Lower lobe of right lung (tissue), 2 donors: ENCODE measurements at regions not wholly inside any gene's neighbourhood (a gene's known extent, or its start where the extent isn't known, plus 50 kb on each side); places are given as distances from the start of the nearest gene placed in this dataset.

Experiments
- ATAC-seq, 2 donors: fragments of 200-7000 bp; cut with Tn5 transposase; one replicate each; pipeline ENCODE4 v1.9.1; 2020 to 2022; ENCODE audit warnings: mild to moderate bottlenecking in 2 of 2, moderate library complexity in 2 of 2
- DNase-seq: peaks from one replicate; pipeline ENCODE4 v3.0.0-alpha.2; 2020
- H3K27ac ChIP-seq: fragments of 200-600 bp; one replicate; pipeline ENCODE4 v1.8.0; 2022
- H3K27me3 ChIP-seq: fragments of 200-600 bp; one replicate; pipeline ENCODE4 v1.8.0; 2022; ENCODE audit warnings: low read depth
- H3K36me3 ChIP-seq: fragments of 200-600 bp; one replicate; pipeline ENCODE4 v1.8.0; 2022; ENCODE audit warnings: mild to moderate bottlenecking
- H3K4me1 ChIP-seq: fragments of 200-600 bp; one replicate; pipeline ENCODE4 v1.8.0; 2022
- H3K4me3 ChIP-seq: fragments of 200-600 bp; one replicate; pipeline ENCODE4 v1.8.0; 2022; ENCODE audit warnings: mild to moderate bottlenecking
- H3K9me3 ChIP-seq: fragments of 200-600 bp; one replicate; pipeline ENCODE4 v1.8.0; 2022
- CTCF ChIP-seq: fragments of 200-600 bp; IDR thresholded peaks from one replicate; pipeline ENCODE4 v1.8.0; 2022; ENCODE audit warnings: antibody characterized with exemption, mild to moderate bottlenecking
- intact Hi-C: fragments of 100-400 bp; cut with DNase I; formaldehyde crosslinking; loops from one replicate; pipeline ENCODE4 v1.11.0; 2022
- donor health status: DM: no; HTN: yes; CAD: no; lungs with severe emphysema.

- intact Hi-C loops: no loop called here
- ATAC-seq: no peak
- no peak for DNase-seq
- Histone ChIP-seq H3K9me3 (peaks cover 13% of the 10 kb centered on the region), H3K36me3 (no peaks in the 10 kb centered on the region), H3K27ac (no peak overlapping the region), H3K27me3 (no peaks in the 10 kb centered on the region), H3K4me1 (no peaks in the 10 kb centered on the region), H3K4me3 (no peak overlapping the region)
- TF ChIP-seq CTCF: no peak
Observed at GRCh38 chr3:194738254-194739093, 52.8 kb downstream of the FAM43A start.

- intact Hi-C loops: no loop called here
- Histone ChIP-seq H3K27ac (no peak overlapping the region), H3K9me3 (peaks cover 13% of the 10 kb centered on the region), H3K4me3 (no peak overlapping the region), H3K36me3 (no peaks in the 10 kb centered on the region), H3K4me1 (peaks cover 2% of the 10 kb centered on the region), H3K27me3 (no peaks in the 10 kb centered on the region)
- no peak for ATAC-seq
- TF ChIP-seq CTCF: no peak
- DNase-seq: no peak
Observed at GRCh38 chr3:194739498-194740284, 54.0 kb downstream of the FAM43A start.

GRCh38 chr3:194740859-194741491 lies 55.3 kb downstream of the FAM43A start:
- H3K4me1 ChIP-seq: peaks cover 8% of the 10 kb centered on the region
- no peaks in the 10 kb centered on the region for H3K27me3 ChIP-seq
- TF ChIP-seq CTCF: no peak
- intact Hi-C loops: no loop called here
- DNase-seq (peak; percentile 59), ATAC-seq (peak; percentile 84 to 89)
- no peak overlapping the region for H3K27ac ChIP-seq
- H3K36me3 ChIP-seq: no peaks in the 10 kb centered on the region
- no peak overlapping the region for H3K4me3 ChIP-seq
- peaks cover under 1% of the 10 kb centered on the region for H3K9me3 ChIP-seq

GRCh38 chr3:194741916-194742315 lies 56.2 kb downstream of the FAM43A start:
- TF ChIP-seq CTCF: no peak
- Histone ChIP-seq H3K4me3 (no peak overlapping the region), H3K27ac (no peak overlapping the region), H3K9me3 (no peaks in the 10 kb centered on the region), H3K4me1 (peaks cover 8% of the 10 kb centered on the region), H3K27me3 (no peaks in the 10 kb centered on the region), H3K36me3 (no peaks in the 10 kb centered on the region)
- no peak for DNase-seq
- no peak for ATAC-seq
- intact Hi-C loops: no loop called here

GRCh38 chr3:194744826-194745225 lies 59.1 kb downstream of the FAM43A start:
- Histone ChIP-seq H3K27me3 (no peaks in the 10 kb centered on the region), H3K4me1 (peaks cover 8% of the 10 kb centered on the region), H3K36me3 (no peaks in the 10 kb centered on the region), H3K4me3 (no peak overlapping the region), H3K9me3 (no peaks in the 10 kb centered on the region), H3K27ac (no peak overlapping the region)
- ATAC-seq (no peak), DNase-seq (no peak)
- no peak for TF ChIP-seq CTCF
- intact Hi-C loops: no loop called here
